ENCODE measurements at regions not wholly inside any gene's neighbourhood (a gene's known extent, or its start where the extent isn't known, plus 50 kb on each side); places are given as distances from the start of the nearest gene placed in this dataset.

- TF ChIP-seq EZH2 (IDR thresholded peaks at IDR 0.05), result no peak
- TF ChIP-seq POLR2AphosphoS5 (IDR thresholded peaks at IDR 0.05; ENCODE audit: borderline replicate concordance, low read depth, low read length), result no peak
Observed at GRCh38 chr7:131945957-131946544, 389.6 kb upstream of the PODXL start.
